Esophagus muscularis mucosa (tissue), 3 donors: ENCODE measurements at regions not wholly inside any gene's neighbourhood (a gene's known extent, or its start where the extent isn't known, plus 50 kb on each side); places are given as distances from the start of the nearest gene placed in this dataset.

ENCODE experiments used
- CTCF ChIP-seq, 3 experiments: fragments of 200-600 bp in 2 of 3; fragments of 450-650 bp in 1 of 3; sonication (generic) in 2 of 3; IDR thresholded peaks; one replicate each; pipeline ENCODE4 v1.5.1; 2017 to 2019; ENCODE audit warnings: antibody characterized with exemption in 3 of 3, mild to moderate bottlenecking in 2 of 3, moderate library complexity in 1 of 3
- EP300 ChIP-seq: sonication (generic); formaldehyde crosslinking; IDR thresholded peaks from one replicate; pipeline ENCODE4 v1.6.1; 2017; ENCODE audit warnings: antibody characterized with exemption

- TF ChIP-seq CTCF (IDR thresholded peaks at IDR 0.05) (no peak), EP300 (no peak)
Observed at GRCh38 chr22:48615171-48616008, 1212.3 kb downstream of the BRD1 start.
